HEK293 (cell line): ENCODE measurements at regions not wholly inside any gene's neighbourhood (a gene's known extent, or its start where the extent isn't known, plus 50 kb on each side); places are given as distances from the start of the nearest gene placed in this dataset.

Experiments
- KLF1 ChIP-seq: fragments of 450-650 bp; formaldehyde crosslinking; IDR thresholded peaks from 2 replicates; pipeline ENCODE4 v1.5.1; 2016; ENCODE audit warnings: missing biosample characterization, missing genetic modification characterization
- REPIN1 ChIP-seq: fragments of 450-650 bp; formaldehyde crosslinking; IDR thresholded peaks from 2 replicates; pipeline ENCODE4 v1.5.1; 2017; ENCODE audit warnings: missing biosample characterization, missing genetic modification characterization, low read depth
- SALL2 ChIP-seq: fragments of 450-650 bp; formaldehyde crosslinking; IDR thresholded peaks from 2 replicates; pipeline ENCODE4 v1.5.0; 2017; ENCODE audit warnings: missing biosample characterization, mild to moderate bottlenecking, missing genetic modification characterization, borderline replicate concordance
- YY1 ChIP-seq: fragments of 450-650 bp; formaldehyde crosslinking; IDR thresholded peaks from 2 replicates; pipeline ENCODE4 v1.5.1; 2018; ENCODE audit warnings: missing biosample characterization, missing genetic modification characterization
- ZBTB7A ChIP-seq: fragments of 450-650 bp; formaldehyde crosslinking; IDR thresholded peaks from 2 replicates; pipeline ENCODE4 v1.5.1; 2016; ENCODE audit warnings: low read depth, missing biosample characterization, missing genetic modification characterization
- ZBTB8A ChIP-seq: fragments of 450-650 bp; formaldehyde crosslinking; IDR thresholded peaks from 2 replicates; pipeline ENCODE4 v1.5.1; 2016; ENCODE audit warnings: missing biosample characterization, missing genetic modification characterization
- ZNF274 ChIP-seq, 2 experiments: fragments of 200-500 bp in 1 of 2; fragments of 450-650 bp in 1 of 2; sonication (Bioruptor generic) in 1 of 2; formaldehyde crosslinking in 1 of 2; IDR thresholded peaks; 2 replicates each; pipeline versions ENCODE4 v1.5.1 to v1.6.1; 2014 to 2016; ENCODE audit warnings: borderline replicate concordance in 1 of 2, inconsistent platforms in 1 of 2, low read length in 1 of 2, missing biosample characterization in 1 of 2, missing genetic modification characterization in 1 of 2
- ZNF311 ChIP-seq: fragments of 450-650 bp; formaldehyde crosslinking; IDR thresholded peaks from 2 replicates; pipeline ENCODE4 v1.5.1; 2017; ENCODE audit warnings: missing biosample characterization, missing genetic modification characterization, borderline replicate concordance
- ZNF416 ChIP-seq: fragments of 450-650 bp; formaldehyde crosslinking; IDR thresholded peaks from 2 replicates; pipeline ENCODE4 v1.5.1; 2016; ENCODE audit warnings: missing biosample characterization, missing genetic modification characterization
- ZNF549 ChIP-seq: fragments of 450-650 bp; IDR thresholded peaks from 2 replicates; pipeline ENCODE4 v1.5.1; 2018; ENCODE audit warnings: missing biosample characterization, missing genetic modification characterization, mild to moderate bottlenecking, inconsistent platforms, moderate library complexity
- TF ChIP-seq, protein P1 (sequence below): fragments of 450-650 bp; formaldehyde crosslinking; IDR thresholded peaks from 2 replicates; pipeline ENCODE4 v1.5.1; 2016; ENCODE audit warnings: missing biosample characterization, missing genetic modification characterization
- TF ChIP-seq, protein P2 (sequence below): fragments of 450-650 bp; formaldehyde crosslinking; IDR thresholded peaks from 2 replicates; pipeline ENCODE4 v1.5.1; 2016; ENCODE audit warnings: missing biosample characterization, missing genetic modification characterization
- TF ChIP-seq, protein P3 (sequence below): fragments of 450-650 bp; formaldehyde crosslinking; IDR thresholded peaks from 2 replicates; pipeline ENCODE4 v1.5.1; 2016; ENCODE audit warnings: missing biosample characterization, missing genetic modification characterization
- TF ChIP-seq, protein P4 (sequence below): fragments of 450-650 bp; formaldehyde crosslinking; IDR thresholded peaks from 2 replicates; pipeline ENCODE4 v1.5.1; 2016; ENCODE audit warnings: missing biosample characterization, missing genetic modification characterization

DNA sequence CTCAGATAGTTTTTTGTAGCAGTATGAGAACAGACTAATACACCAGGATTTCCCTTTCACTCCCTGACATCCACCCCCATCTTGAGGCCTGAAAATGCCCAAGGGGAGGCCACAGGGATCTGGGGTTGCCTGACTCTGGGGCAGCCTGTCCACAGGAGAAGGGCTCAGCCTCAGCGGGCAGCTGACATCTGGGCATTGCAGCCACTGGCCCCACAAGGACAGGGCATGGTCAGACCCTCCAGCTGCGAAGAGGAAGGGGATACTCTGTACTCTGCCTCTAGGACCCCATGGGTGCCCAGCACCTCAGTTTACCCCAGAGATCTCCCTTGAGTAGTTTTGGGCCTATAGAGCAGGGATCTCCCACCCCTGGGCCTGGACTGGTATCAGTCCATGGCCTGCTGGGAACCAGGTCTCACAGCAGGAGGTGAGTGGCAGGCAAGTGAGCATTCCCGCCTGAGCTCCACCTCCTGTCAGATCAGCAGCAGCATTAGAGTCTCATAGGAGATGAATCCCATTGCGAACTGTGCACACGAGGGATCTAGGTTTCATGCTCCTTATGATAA lies 138.9 kb downstream of the HMX1 start:
- TF ChIP-seq ZNF549 (tag by site-specific recombination) (no peak), YY1 (tag by site-specific recombination) (no peak), REPIN1 (no peak), ZBTB8A (tag by site-specific recombination) (no peak), KLF1 (tag by site-specific recombination) (no peak), ZNF274 (IDR thresholded peaks at IDR 0.05; ENCODE audit: low read length) (no peak), ZNF274 (tag by site-specific recombination; IDR thresholded peaks at IDR 0.05; ENCODE audit: borderline replicate concordance) (no peak), ZNF311 (tag by site-specific recombination) (no peak), ZNF416 (no peak), ZBTB7A (tag by site-specific recombination) (no peak), SALL2 (tag by site-specific recombination) (no peak)
- TF ChIP-seq, protein P1, sequence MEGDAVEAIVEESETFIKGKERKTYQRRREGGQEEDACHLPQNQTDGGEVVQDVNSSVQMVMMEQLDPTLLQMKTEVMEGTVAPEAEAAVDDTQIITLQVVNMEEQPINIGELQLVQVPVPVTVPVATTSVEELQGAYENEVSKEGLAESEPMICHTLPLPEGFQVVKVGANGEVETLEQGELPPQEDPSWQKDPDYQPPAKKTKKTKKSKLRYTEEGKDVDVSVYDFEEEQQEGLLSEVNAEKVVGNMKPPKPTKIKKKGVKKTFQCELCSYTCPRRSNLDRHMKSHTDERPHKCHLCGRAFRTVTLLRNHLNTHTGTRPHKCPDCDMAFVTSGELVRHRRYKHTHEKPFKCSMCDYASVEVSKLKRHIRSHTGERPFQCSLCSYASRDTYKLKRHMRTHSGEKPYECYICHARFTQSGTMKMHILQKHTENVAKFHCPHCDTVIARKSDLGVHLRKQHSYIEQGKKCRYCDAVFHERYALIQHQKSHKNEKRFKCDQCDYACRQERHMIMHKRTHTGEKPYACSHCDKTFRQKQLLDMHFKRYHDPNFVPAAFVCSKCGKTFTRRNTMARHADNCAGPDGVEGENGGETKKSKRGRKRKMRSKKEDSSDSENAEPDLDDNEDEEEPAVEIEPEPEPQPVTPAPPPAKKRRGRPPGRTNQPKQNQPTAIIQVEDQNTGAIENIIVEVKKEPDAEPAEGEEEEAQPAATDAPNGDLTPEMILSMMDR (tag by site-specific recombination) = no peak
- TF ChIP-seq, protein P2, sequence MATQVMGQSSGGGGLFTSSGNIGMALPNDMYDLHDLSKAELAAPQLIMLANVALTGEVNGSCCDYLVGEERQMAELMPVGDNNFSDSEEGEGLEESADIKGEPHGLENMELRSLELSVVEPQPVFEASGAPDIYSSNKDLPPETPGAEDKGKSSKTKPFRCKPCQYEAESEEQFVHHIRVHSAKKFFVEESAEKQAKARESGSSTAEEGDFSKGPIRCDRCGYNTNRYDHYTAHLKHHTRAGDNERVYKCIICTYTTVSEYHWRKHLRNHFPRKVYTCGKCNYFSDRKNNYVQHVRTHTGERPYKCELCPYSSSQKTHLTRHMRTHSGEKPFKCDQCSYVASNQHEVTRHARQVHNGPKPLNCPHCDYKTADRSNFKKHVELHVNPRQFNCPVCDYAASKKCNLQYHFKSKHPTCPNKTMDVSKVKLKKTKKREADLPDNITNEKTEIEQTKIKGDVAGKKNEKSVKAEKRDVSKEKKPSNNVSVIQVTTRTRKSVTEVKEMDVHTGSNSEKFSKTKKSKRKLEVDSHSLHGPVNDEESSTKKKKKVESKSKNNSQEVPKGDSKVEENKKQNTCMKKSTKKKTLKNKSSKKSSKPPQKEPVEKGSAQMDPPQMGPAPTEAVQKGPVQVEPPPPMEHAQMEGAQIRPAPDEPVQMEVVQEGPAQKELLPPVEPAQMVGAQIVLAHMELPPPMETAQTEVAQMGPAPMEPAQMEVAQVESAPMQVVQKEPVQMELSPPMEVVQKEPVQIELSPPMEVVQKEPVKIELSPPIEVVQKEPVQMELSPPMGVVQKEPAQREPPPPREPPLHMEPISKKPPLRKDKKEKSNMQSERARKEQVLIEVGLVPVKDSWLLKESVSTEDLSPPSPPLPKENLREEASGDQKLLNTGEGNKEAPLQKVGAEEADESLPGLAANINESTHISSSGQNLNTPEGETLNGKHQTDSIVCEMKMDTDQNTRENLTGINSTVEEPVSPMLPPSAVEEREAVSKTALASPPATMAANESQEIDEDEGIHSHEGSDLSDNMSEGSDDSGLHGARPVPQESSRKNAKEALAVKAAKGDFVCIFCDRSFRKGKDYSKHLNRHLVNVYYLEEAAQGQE (tag by site-specific recombination) = no peak
- TF ChIP-seq, protein P3, sequence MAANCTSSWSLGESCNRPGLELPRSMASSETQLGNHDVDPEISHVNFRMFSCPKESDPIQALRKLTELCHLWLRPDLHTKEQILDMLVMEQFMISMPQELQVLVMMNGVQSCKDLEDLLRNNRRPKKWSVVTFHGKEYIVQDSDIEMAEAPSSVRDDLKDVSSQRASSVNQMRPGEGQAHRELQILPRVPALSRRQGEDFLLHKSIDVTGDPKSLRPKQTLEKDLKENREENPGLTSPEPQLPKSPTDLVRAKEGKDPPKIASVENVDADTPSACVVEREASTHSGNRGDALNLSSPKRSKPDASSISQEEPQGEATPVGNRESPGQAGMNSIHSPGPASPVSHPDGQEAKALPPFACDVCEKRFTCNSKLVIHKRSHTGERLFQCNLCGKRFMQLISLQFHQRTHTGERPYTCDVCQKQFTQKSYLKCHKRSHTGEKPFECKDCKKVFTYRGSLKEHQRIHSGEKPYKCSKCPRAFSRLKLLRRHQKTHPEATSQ = no peak
- TF ChIP-seq, protein P4, sequence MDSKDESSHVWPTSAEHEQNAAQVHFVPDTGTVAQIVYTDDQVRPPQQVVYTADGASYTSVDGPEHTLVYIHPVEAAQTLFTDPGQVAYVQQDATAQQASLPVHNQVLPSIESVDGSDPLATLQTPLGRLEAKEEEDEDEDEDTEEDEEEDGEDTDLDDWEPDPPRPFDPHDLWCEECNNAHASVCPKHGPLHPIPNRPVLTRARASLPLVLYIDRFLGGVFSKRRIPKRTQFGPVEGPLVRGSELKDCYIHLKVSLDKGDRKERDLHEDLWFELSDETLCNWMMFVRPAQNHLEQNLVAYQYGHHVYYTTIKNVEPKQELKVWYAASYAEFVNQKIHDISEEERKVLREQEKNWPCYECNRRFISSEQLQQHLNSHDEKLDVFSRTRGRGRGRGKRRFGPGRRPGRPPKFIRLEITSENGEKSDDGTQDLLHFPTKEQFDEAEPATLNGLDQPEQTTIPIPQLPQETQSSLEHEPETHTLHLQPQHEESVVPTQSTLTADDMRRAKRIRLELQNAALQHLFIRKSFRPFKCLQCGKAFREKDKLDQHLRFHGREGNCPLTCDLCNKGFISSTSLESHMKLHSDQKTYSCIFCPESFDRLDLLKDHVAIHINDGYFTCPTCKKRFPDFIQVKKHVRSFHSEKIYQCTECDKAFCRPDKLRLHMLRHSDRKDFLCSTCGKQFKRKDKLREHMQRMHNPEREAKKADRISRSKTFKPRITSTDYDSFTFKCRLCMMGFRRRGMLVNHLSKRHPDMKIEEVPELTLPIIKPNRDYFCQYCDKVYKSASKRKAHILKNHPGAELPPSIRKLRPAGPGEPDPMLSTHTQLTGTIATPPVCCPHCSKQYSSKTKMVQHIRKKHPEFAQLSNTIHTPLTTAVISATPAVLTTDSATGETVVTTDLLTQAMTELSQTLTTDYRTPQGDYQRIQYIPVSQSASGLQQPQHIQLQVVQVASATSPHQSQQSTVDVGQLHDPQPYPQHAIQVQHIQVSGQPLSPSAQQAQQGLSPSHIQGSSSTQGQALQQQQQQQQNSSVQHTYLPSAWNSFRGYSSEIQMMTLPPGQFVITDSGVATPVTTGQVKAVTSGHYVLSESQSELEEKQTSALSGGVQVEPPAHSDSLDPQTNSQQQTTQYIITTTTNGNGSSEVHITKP (tag by site-specific recombination) = no peak
